ENCODE measurements at regions not wholly inside any gene's neighbourhood (a gene's known extent, or its start where the extent isn't known, plus 50 kb on each side); places are given as distances from the start of the nearest gene placed in this dataset.

- TF ChIP-seq, protein P1, sequence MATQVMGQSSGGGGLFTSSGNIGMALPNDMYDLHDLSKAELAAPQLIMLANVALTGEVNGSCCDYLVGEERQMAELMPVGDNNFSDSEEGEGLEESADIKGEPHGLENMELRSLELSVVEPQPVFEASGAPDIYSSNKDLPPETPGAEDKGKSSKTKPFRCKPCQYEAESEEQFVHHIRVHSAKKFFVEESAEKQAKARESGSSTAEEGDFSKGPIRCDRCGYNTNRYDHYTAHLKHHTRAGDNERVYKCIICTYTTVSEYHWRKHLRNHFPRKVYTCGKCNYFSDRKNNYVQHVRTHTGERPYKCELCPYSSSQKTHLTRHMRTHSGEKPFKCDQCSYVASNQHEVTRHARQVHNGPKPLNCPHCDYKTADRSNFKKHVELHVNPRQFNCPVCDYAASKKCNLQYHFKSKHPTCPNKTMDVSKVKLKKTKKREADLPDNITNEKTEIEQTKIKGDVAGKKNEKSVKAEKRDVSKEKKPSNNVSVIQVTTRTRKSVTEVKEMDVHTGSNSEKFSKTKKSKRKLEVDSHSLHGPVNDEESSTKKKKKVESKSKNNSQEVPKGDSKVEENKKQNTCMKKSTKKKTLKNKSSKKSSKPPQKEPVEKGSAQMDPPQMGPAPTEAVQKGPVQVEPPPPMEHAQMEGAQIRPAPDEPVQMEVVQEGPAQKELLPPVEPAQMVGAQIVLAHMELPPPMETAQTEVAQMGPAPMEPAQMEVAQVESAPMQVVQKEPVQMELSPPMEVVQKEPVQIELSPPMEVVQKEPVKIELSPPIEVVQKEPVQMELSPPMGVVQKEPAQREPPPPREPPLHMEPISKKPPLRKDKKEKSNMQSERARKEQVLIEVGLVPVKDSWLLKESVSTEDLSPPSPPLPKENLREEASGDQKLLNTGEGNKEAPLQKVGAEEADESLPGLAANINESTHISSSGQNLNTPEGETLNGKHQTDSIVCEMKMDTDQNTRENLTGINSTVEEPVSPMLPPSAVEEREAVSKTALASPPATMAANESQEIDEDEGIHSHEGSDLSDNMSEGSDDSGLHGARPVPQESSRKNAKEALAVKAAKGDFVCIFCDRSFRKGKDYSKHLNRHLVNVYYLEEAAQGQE (IDR thresholded peaks at IDR 0.05; ENCODE audit: low read depth, low read length): no peak
- TF ChIP-seq RELB (IDR thresholded peaks at IDR 0.05; ENCODE audit: low read depth) (no peak), CBX5 (IDR thresholded peaks at IDR 0.05; ENCODE audit: low read depth) (no peak)
Observed at GRCh38 chr21:31564439-31564838, 95.1 kb upstream of the SOD1 start (continued).

DNA sequence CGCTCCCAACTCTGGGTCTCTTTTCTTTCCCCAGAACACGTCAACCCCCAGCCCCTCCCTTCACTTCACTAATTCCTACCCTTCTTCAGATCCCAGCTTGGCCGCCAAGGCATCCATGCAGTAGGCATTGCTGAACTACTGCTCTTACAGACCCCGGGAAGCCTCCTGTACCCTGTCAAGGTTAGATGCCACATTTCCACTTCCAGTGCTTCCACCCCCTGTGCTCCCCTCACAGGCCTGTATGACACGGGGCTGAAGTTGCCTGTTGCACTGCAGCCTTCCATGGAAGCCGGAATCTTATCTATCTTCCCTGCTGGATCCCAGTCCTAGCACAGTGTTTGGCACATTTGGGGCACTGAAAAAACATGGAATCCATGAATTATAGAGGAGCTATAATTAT lies 99.0 kb upstream of the SOD1 start:
- no peaks in the 10 kb centered on the region for H4K20me1 ChIP-seq (ENCODE audit: control insufficient read depth, insufficient read depth)
- ChIA-PET RAD21 (ENCODE audit: unreplicated experiment) (interaction anchor here (0.5 to 2.2 kb wide), 3 partner anchors 11 to 359 kb away, joined by 3 to 17 read pairs (median 17); no protein-coding TSS in a partner anchor), SMC1A (ENCODE audit: uncharacterized antibody, unreplicated experiment) (interaction anchor here (0.8 to 1.8 kb wide), 3 partner anchors 20 to 360 kb away, joined by 3 to 4 read pairs (median 3); no protein-coding TSS in a partner anchor), CTCF (interaction anchor here (1.0 to 3.5 kb wide), 2 partner anchors 20 to 461 kb away, joined by 3 to 16 read pairs; no protein-coding TSS in a partner anchor), POLR2A (no interaction called here)
- H3K79me2 ChIP-seq (ENCODE audit: control insufficient read depth, insufficient read depth, low read length): no peaks in the 10 kb centered on the region
- no peak overlapping the region for H3K27ac ChIP-seq (ENCODE audit: control insufficient read depth, insufficient read depth)
- no TSS peak for BruUV-seq (replicated peaks)
- ATAC-seq (no peak), DNase-seq (ENCODE audit: low read depth, low spot score) (no peak), FAIRE-seq (no peak)
- in situ Hi-C loops (cut with MboI) (no loop called here), intact Hi-C loops (cut with micrococcal nuclease; ENCODE audit: unreplicated experiment) (no loop called here)
- H3K4me2 ChIP-seq (ENCODE audit: control insufficient read depth, insufficient read depth): no peak overlapping the region
- H3K9ac ChIP-seq (ENCODE audit: control insufficient read depth, insufficient read depth, low read length): no peak overlapping the region
- H3K4me3 ChIP-seq: no peak overlapping the region
- H3K27me3 ChIP-seq (replicated peaks in 1 of 2; ENCODE audit: control insufficient read depth in 2 of 2, insufficient read depth in 2 of 2, low read length in 1 of 2): peaks cover 0 to 5% of the 10 kb centered on the region in 2 experiments; a peak in 1 of 4 replicates
- H3K4me1 ChIP-seq (ENCODE audit: control insufficient read depth, insufficient read depth, low read length): no peaks in the 10 kb centered on the region
- H3K36me3 ChIP-seq (ENCODE audit: control insufficient read depth in 2 of 2, insufficient read depth in 2 of 2, low read length in 1 of 2): no peaks in the 10 kb centered on the region
- no peak overlapping the region for H2AFZ ChIP-seq (ENCODE audit: control insufficient read depth, low read depth, low read length)
- H3K9me3 ChIP-seq (replicated peaks; ENCODE audit: control insufficient read depth, insufficient read depth, low read length): no peaks in the 10 kb centered on the region
- WGBS (ENCODE audit: insufficient coverage, insufficient replicate concordance, low lambda C conversion rate, missing lambda C conversion rate): 75% methylated on average over 6 of the region's 6 CpGs
- TF ChIP-seq, protein P2, sequence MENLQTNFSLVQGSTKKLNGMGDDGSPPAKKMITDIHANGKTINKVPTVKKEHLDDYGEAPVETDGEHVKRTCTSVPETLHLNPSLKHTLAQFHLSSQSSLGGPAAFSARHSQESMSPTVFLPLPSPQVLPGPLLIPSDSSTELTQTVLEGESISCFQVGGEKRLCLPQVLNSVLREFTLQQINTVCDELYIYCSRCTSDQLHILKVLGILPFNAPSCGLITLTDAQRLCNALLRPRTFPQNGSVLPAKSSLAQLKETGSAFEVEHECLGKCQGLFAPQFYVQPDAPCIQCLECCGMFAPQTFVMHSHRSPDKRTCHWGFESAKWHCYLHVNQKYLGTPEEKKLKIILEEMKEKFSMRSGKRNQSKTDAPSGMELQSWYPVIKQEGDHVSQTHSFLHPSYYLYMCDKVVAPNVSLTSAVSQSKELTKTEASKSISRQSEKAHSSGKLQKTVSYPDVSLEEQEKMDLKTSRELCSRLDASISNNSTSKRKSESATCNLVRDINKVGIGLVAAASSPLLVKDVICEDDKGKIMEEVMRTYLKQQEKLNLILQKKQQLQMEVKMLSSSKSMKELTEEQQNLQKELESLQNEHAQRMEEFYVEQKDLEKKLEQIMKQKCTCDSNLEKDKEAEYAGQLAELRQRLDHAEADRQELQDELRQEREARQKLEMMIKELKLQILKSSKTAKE (IDR thresholded peaks at IDR 0.05; ENCODE audit: low read depth, poor library complexity, severe bottlenecking): no peak
- no peak for TF ChIP-seq EZH2 (IDR thresholded peaks at IDR 0.05; ENCODE audit: borderline replicate concordance, control insufficient read depth, low read depth, low read length)
- TF ChIP-seq ELK1 (IDR thresholded peaks at IDR 0.05; ENCODE audit: low read depth, low read length): no peak
- TF ChIP-seq MLLT1 (IDR thresholded peaks at IDR 0.05): no peak
- TF ChIP-seq USF2 (IDR thresholded peaks at IDR 0.05; ENCODE audit: borderline replicate concordance, low read depth, low read length): no peak
- TF ChIP-seq SMC3 (IDR thresholded peaks at IDR 0.05; ENCODE audit: borderline replicate concordance, low read length): no peak
- TF ChIP-seq NR2C1 (IDR thresholded peaks at IDR 0.05): no peak
- TF ChIP-seq JUNB (IDR thresholded peaks at IDR 0.05): no peak
